Glutamatergic neuron (in vitro differentiated cells): ENCODE measurements at regions not wholly inside any gene's neighbourhood (a gene's known extent, or its start where the extent isn't known, plus 50 kb on each side); places are given as distances from the start of the nearest gene placed in this dataset.

Experiments used
- DNase-seq: peaks from one replicate; pipeline ENCODE4 v3.0.0; 2022
- H3K27ac Mint-ChIP-seq: one replicate; pipeline ENCODE4 v1.8.0; 2020; ENCODE audit warnings: mild to moderate bottlenecking, mixed read lengths, inconsistent platforms; ENCODE audit not compliant: unreplicated experiment
- H3K27me3 Mint-ChIP-seq: one replicate; pipeline ENCODE4 v1.8.0; 2020; ENCODE audit warnings: mild to moderate bottlenecking, moderate library complexity, mixed read lengths, inconsistent platforms; ENCODE audit not compliant: unreplicated experiment
- H3K36me3 Mint-ChIP-seq: one replicate; pipeline ENCODE4 v1.8.0; 2020; ENCODE audit warnings: mild to moderate bottlenecking, mixed read lengths, inconsistent platforms; ENCODE audit not compliant: unreplicated experiment
- H3K4me1 Mint-ChIP-seq: one replicate; pipeline ENCODE4 v1.8.0; 2020; ENCODE audit warnings: mild to moderate bottlenecking, low read depth, mixed read lengths, inconsistent platforms; ENCODE audit not compliant: unreplicated experiment
- H3K4me3 Mint-ChIP-seq: one replicate; pipeline ENCODE4 v1.8.0; 2020; ENCODE audit warnings: mild to moderate bottlenecking, mixed read lengths, inconsistent platforms; ENCODE audit not compliant: unreplicated experiment
- H3K9me3 Mint-ChIP-seq: one replicate; pipeline ENCODE4 v1.8.0; 2020; ENCODE audit warnings: mild to moderate bottlenecking, moderate library complexity, mixed read lengths, inconsistent platforms; ENCODE audit not compliant: unreplicated experiment
- TF ChIP-seq, protein P1 (sequence below): fragments of 200-600 bp; sonication (generic); IDR thresholded peaks from one replicate; pipeline ENCODE4 v1.5.0; 2021; ENCODE audit not compliant: partially characterized antibody, unreplicated experiment

GRCh38 chr10:3331187-3331586 is 158.6 kb upstream of the PITRM1 start:
- Mint-ChIP-seq H3K27ac (no peak overlapping the region), H3K9me3 (no peaks in the 10 kb centered on the region), H3K4me3 (no peak overlapping the region), H3K36me3 (no peaks in the 10 kb centered on the region), H3K4me1 (peaks cover 12% of the 10 kb centered on the region), H3K27me3 (peaks cover 2% of the 10 kb centered on the region)
- DNase-seq = no peak
- TF ChIP-seq, protein P1, sequence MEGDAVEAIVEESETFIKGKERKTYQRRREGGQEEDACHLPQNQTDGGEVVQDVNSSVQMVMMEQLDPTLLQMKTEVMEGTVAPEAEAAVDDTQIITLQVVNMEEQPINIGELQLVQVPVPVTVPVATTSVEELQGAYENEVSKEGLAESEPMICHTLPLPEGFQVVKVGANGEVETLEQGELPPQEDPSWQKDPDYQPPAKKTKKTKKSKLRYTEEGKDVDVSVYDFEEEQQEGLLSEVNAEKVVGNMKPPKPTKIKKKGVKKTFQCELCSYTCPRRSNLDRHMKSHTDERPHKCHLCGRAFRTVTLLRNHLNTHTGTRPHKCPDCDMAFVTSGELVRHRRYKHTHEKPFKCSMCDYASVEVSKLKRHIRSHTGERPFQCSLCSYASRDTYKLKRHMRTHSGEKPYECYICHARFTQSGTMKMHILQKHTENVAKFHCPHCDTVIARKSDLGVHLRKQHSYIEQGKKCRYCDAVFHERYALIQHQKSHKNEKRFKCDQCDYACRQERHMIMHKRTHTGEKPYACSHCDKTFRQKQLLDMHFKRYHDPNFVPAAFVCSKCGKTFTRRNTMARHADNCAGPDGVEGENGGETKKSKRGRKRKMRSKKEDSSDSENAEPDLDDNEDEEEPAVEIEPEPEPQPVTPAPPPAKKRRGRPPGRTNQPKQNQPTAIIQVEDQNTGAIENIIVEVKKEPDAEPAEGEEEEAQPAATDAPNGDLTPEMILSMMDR = no peak

GRCh38 chr10:3330663-3331062 is 158.1 kb upstream of the PITRM1 start:
- TF ChIP-seq, protein P1 = no peak
- Mint-ChIP-seq H3K4me3 (no peak overlapping the region), H3K9me3 (no peaks in the 10 kb centered on the region), H3K4me1 (peaks cover 12% of the 10 kb centered on the region), H3K36me3 (no peaks in the 10 kb centered on the region), H3K27me3 (peaks cover 2% of the 10 kb centered on the region), H3K27ac (no peak overlapping the region)
- DNase-seq = no peak

DNA sequence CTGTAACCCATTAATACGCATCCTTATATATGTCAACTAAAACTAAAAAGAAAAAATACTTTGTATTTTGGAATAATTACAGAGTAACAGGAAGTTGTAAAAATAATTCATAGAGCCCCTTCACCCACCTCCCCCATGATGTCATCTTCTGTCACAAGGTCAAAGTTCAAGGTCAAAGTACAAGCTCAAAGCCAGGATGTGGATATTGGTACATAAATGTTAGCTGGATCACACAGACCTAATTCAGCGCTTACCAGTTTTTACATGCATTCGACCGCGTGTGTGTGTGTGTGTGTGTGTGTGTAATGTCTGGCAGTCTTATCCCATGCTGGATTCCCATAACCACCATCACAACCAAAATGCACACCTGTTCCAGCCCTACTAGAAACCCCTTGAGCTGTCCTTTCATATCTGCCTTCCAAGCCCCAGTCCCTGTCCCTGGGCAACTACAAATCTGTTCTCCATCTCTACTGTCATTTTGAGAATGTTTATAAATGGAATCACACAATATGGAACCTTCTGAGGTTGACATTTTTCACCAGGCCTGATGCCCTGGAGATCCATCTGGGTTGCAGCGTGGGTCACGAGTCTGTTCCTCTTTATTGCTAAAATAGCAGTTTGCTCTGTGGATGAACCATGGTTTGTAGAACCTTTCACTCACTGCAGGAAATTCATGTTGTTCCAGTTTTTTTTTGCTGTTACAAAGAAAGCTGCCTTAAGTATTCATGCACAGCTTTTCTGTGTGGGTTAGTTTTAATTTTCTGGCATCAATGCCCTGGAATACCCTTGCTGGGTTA is 153.6 kb upstream of the PITRM1 start:
- Mint-ChIP-seq H3K27me3 (peaks cover 2% of the 10 kb centered on the region), H3K4me1 (peaks cover 4% of the 10 kb centered on the region), H3K9me3 (peaks cover 3% of the 10 kb centered on the region), H3K27ac (no peak overlapping the region), H3K36me3 (no peaks in the 10 kb centered on the region), H3K4me3 (no peak overlapping the region)
- TF ChIP-seq, protein P1 = no peak
- no peak for DNase-seq

DNA sequence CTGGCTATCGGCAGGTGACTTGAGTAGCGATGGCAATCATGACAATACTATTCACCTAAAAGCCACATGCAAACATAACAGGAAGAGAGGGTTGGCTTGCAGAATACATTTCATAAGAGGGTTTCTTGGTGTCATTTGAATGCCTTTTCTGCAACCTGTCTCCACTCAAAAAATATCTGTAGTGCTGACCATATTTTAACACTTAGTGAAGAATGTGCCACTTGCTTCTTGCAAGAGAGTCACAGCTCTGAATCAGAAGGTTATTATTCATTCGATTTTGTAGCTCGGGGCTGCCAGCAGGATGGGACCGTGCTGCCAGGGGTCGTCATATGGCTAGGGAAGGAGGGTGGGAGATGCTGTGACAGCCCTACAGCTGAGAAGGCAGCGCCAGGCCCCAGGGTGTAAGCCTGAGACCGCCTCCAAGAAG is 152.0 kb upstream of the PITRM1 start:
- peaks cover 5% of the 10 kb centered on the region for H3K9me3 Mint-ChIP-seq
- H3K4me3 Mint-ChIP-seq = no peak overlapping the region
- H3K27ac Mint-ChIP-seq = no peak overlapping the region
- no peaks in the 10 kb centered on the region for H3K4me1 Mint-ChIP-seq
- TF ChIP-seq, protein P1 = no peak
- DNase-seq = no peak
- H3K36me3 Mint-ChIP-seq = peaks cover 6% of the 10 kb centered on the region
- peaks cover 2% of the 10 kb centered on the region for H3K27me3 Mint-ChIP-seq

GRCh38 chr10:3323865-3324498 is 151.4 kb upstream of the PITRM1 start:
- H3K36me3 Mint-ChIP-seq = peaks cover 8% of the 10 kb centered on the region
- no peak overlapping the region for H3K27ac Mint-ChIP-seq
- TF ChIP-seq, protein P1 = no peak
- H3K27me3 Mint-ChIP-seq = peaks cover 4% of the 10 kb centered on the region
- H3K9me3 Mint-ChIP-seq = peaks cover 5% of the 10 kb centered on the region
- no peak overlapping the region for H3K4me3 Mint-ChIP-seq
- no peaks in the 10 kb centered on the region for H3K4me1 Mint-ChIP-seq
- DNase-seq = no peak
